Bronchial epithelial cell (primary cell): ENCODE measurements at regions not wholly inside any gene's neighbourhood (a gene's known extent, or its start where the extent isn't known, plus 50 kb on each side); places are given as distances from the start of the nearest gene placed in this dataset.

Source experiments
- DNase-seq: peaks from one replicate; pipeline ENCODE4 v3.0.0-alpha.2; 2010; ENCODE audit warnings: low read depth
- FAIRE-seq: peaks from 2 replicates; lab custom pipeline; 2011; peaks lifted over from hg19 to GRCh38; lab: Jason Lieb, UNC
- H3K27me3 ChIP-seq: 2 replicates; pipeline ENCODE4 v1.5.1; 2011; ENCODE audit warnings: low read length; ENCODE audit not compliant: control insufficient read depth, insufficient read depth
- H3K36me3 ChIP-seq: 2 replicates; pipeline ENCODE4 v1.5.1; 2011; ENCODE audit warnings: low read length; ENCODE audit not compliant: control insufficient read depth, insufficient read depth
- H3K4me3 ChIP-seq: 2 replicates; pipeline ENCODE4 v1.5.1; 2011; ENCODE audit warnings: mild to moderate bottlenecking, low read depth, low read length, control low read depth
- TF ChIP-seq, protein P1 (sequence below): IDR thresholded peaks from 2 replicates; pipeline ENCODE4 v1.5.1; 2011; ENCODE audit warnings: mild to moderate bottlenecking, moderate library complexity, low read length, control low read depth, inconsistent platforms; ENCODE audit not compliant: insufficient read depth, severe bottlenecking

DNA sequence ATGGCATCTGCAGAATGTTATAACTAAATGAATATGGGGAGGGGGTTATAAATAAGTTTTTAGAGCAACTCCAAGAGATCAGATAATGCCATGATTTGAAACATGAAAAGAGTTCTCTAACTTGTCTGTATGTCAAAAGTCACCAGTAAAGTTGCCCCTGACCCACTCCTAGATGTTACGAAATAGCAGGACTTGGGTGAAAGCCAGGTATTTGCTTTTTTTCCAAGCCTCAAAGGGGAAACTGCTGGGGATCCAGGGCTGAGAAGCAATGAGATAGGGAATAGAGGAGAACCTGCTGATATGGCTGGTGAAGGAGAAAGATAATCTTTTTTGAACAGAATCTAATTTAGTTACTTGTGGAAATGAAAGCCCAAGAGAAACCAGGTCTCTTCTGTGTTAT, 191.5 kb upstream of the CDH20 start:
- Histone ChIP-seq H3K36me3 (no peaks in the 10 kb centered on the region), H3K4me3 (no peak overlapping the region), H3K27me3 (no peaks in the 10 kb centered on the region)
- TF ChIP-seq, protein P1, sequence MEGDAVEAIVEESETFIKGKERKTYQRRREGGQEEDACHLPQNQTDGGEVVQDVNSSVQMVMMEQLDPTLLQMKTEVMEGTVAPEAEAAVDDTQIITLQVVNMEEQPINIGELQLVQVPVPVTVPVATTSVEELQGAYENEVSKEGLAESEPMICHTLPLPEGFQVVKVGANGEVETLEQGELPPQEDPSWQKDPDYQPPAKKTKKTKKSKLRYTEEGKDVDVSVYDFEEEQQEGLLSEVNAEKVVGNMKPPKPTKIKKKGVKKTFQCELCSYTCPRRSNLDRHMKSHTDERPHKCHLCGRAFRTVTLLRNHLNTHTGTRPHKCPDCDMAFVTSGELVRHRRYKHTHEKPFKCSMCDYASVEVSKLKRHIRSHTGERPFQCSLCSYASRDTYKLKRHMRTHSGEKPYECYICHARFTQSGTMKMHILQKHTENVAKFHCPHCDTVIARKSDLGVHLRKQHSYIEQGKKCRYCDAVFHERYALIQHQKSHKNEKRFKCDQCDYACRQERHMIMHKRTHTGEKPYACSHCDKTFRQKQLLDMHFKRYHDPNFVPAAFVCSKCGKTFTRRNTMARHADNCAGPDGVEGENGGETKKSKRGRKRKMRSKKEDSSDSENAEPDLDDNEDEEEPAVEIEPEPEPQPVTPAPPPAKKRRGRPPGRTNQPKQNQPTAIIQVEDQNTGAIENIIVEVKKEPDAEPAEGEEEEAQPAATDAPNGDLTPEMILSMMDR = no peak
- FAIRE-seq = no peak
- DNase-seq = no peak

DNA sequence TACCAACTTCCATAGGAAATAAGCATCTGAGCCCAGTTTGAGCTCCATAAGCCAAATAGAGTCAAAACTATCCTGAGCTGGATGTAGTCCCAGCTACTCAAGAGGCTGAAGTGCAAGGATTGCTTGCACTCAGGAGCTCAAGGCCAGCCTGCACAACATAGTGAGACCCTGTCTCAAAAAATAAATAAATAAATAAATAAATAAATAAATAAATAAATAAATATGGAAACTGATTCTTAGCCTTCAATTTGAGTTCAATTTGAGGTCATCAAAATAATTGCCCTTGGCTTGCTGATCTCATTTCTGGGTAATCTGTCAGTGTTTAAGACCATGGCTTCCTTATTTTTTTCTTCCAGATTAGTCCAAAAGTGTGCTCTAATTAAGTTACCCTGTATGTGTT, 184.9 kb upstream of the CDH20 start:
- Histone ChIP-seq H3K4me3 (no peak overlapping the region), H3K27me3 (no peaks in the 10 kb centered on the region), H3K36me3 (no peaks in the 10 kb centered on the region)
- no peak for FAIRE-seq
- no peak for DNase-seq
- TF ChIP-seq, protein P1 = no peak

DNA sequence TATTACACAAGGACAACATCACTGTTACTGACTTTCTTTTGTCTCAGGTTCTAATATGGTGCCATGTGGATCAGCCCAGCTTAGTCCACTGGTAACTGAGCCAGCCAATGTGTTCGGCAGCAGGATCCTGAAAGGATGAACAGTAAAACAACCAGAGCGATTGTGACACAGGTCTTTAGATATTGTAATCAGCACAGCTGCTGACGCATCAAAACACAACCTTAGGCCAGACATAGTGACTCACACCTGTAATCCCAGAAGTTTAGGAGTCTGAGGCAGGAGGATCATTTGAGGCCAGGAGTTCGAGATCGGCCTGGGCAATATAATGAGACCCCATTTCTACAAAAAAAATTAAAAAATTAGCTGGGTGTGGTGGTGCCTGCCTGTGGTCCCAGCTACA, 183.4 kb upstream of the CDH20 start:
- Histone ChIP-seq H3K4me3 (no peak overlapping the region), H3K36me3 (no peaks in the 10 kb centered on the region), H3K27me3 (no peaks in the 10 kb centered on the region)
- TF ChIP-seq, protein P1 = no peak
- DNase-seq (no peak), FAIRE-seq (no peak)

DNA sequence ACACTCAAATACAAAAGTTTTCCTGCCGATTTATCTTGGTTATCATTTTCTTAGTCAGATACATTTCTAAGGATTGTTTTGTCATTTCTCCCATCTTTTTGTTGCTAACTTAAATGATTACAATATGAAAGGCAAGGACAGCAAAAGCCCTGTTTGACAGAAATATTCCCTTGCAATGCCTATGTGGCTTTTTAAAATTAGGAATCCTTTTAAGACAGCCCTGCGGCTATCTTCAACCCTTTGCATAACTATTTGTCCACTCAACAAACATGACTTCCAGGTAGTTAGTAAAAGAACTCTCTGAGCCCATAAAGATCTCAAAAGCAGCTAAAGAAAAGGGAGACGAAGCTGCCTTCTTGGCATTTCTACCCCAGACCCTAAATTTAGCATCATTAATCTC, 179.7 kb upstream of the CDH20 start:
- Histone ChIP-seq H3K4me3 (no peak overlapping the region), H3K27me3 (no peaks in the 10 kb centered on the region), H3K36me3 (no peaks in the 10 kb centered on the region)
- TF ChIP-seq, protein P1 = no peak
- DNase-seq (no peak), FAIRE-seq (no peak)

DNA sequence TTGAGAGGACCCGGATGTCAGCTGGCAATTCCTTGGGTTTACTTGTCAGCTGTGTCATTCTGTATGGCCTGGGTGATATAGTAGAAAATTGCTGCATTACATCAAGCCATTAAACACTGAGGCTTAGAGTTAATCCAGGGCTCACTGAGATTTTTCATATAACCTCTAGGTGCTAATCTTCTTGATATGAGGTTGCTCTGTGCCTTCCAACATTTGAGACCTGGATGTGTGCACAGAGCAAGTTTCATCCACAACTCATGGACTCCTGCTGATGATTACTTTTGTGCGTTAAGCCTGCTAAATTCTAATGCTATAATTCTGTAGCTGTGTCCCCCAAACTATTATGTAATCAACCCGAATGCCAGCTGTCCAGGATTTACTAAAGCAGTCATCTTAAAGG, 178.4 kb upstream of the CDH20 start:
- H3K27me3 ChIP-seq = no peaks in the 10 kb centered on the region

DNA sequence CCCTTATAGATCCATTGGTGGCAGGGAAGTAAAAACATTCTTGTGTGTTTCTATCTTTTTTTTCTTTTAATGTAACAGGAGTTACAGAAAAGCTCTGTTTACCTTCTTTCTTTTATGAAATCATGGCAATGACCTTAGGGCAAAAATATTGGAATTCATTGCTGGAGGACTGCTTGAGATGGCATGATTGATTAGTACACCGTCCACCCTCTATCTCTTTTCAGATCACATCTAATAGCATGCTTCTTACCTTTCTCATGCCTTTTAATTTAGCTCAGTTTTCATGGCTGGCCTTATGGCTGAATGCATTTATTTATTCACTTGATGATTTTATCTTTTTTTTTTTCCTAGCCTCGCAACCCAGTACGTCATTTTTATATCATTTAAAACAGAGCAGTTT, 177.6 kb upstream of the CDH20 start:
- no peaks in the 10 kb centered on the region for H3K36me3 ChIP-seq
- no peak overlapping the region for H3K4me3 ChIP-seq
- no peaks in the 10 kb centered on the region for H3K27me3 ChIP-seq
- DNase-seq = no peak
- no peak for FAIRE-seq
- TF ChIP-seq, protein P1 = no peak

More for the DNA sequence above, 178.4 kb upstream of the CDH20 start:
- TF ChIP-seq, protein P1 = no peak
- FAIRE-seq (no peak), DNase-seq (no peak)
- Histone ChIP-seq H3K4me3 (no peak overlapping the region), H3K36me3 (no peaks in the 10 kb centered on the region)
